HepG2 (cell line): ENCODE measurements at regions not wholly inside any gene's neighbourhood (a gene's known extent, or its start where the extent isn't known, plus 50 kb on each side); places are given as distances from the start of the nearest gene placed in this dataset.

Experiments used
- ATAC-seq: fragments of 200-7000 bp; cut with Tn5 transposase; 3 replicates; pipeline ENCODE4 v1.9.1; 2020; ENCODE audit warnings: mild to moderate bottlenecking, moderate library complexity
- BruUV-seq: library from RNA; stranded (reverse); fragments of 400-500 nt; replicated peaks from 2 replicates; lab custom pipeline; 2021; lab: Mats Ljungman, UMichigan
- CTCF ChIA-PET: fragments of 300-600 bp; formaldehyde crosslinking; extraction: SDS; loops from one replicate; lab custom pipeline; 2021; ENCODE audit warnings: low total read pairs, inconsistent platforms, low intra/inter-chr PET ratio; lab: Yijun Ruan, JAX
- POLR2A ChIA-PET: fragments of 350-600 bp; sonication (Branson Sonifier 250); formaldehyde crosslinking; loops from one replicate; lab custom pipeline; 2020; ENCODE audit warnings: antibody characterized with exemption, inconsistent platforms; lab: Yijun Ruan, JAX
- DNase-seq: peaks from one replicate; pipeline ENCODE4 v3.0.0-alpha.2; 2015; ENCODE audit warnings: low spot score
- FAIRE-seq: peaks from 3 replicates; lab custom pipeline; 2011; peaks lifted over from hg19 to GRCh38; lab: Jason Lieb, UNC
- H2AFZ ChIP-seq: one replicate; pipeline ENCODE4 v1.6.1; 2011; ENCODE audit warnings: low read length, inconsistent platforms
- H3K27ac ChIP-seq: fragments of 300-600 bp; 3 replicates; pipeline ENCODE4 v1.8.0; 2011; ENCODE audit warnings: mixed run types, mild to moderate bottlenecking, mixed read lengths, low read length, inconsistent platforms; ENCODE audit not compliant: insufficient read depth; ENCODE audit errors: extremely low read length
- H3K27me3 ChIP-seq, 2 experiments: fragments of 200-600 bp in 1 of 2; 2 replicates in 1 of 2; 3 replicates in 1 of 2; pipeline versions ENCODE4 v1.6.0 to v1.8.0; 2011; ENCODE audit warnings: low read length in 2 of 2, mild to moderate bottlenecking in 2 of 2, moderate library complexity in 2 of 2, inconsistent platforms in 1 of 2; ENCODE audit not compliant: insufficient read depth in 2 of 2, control insufficient read depth in 1 of 2
- H3K36me3 ChIP-seq, 2 experiments: fragments of 200-600 bp in 1 of 2; replicated peaks in 1 of 2; 2 replicates in 1 of 2; 3 replicates in 1 of 2; pipeline versions ENCODE4 v1.5.1 to v1.8.0; 2011; ENCODE audit warnings: low read length in 2 of 2, inconsistent platforms in 1 of 2; ENCODE audit not compliant: insufficient read depth in 2 of 2, control insufficient read depth in 1 of 2
- H3K4me1 ChIP-seq: 2 replicates; pipeline ENCODE4 v1.5.1; 2012; ENCODE audit warnings: low read length, inconsistent platforms; ENCODE audit not compliant: insufficient read depth
- H3K4me2 ChIP-seq: 2 replicates; pipeline ENCODE4 v1.6.0; 2011; ENCODE audit warnings: low read depth, low read length, inconsistent platforms
- H3K4me3 ChIP-seq, 3 experiments: fragments of 200-600 bp in 1 of 3; sonication (generic), shearing (Covaris generic) in 1 of 3; replicated peaks in 1 of 3; 2 replicates each; pipeline ENCODE4 v1.5.1; 2011 to 2016; ENCODE audit warnings: low read length in 3 of 3, inconsistent platforms in 2 of 3, low read depth in 2 of 3, mild to moderate bottlenecking in 2 of 3, control low read depth in 1 of 3, mixed read lengths in 1 of 3; ENCODE audit not compliant: insufficient read depth in 1 of 3
- H3K79me2 ChIP-seq: one replicate; pipeline ENCODE4 v1.6.1; 2011; ENCODE audit warnings: low read length, inconsistent platforms; ENCODE audit not compliant: insufficient read depth
- H3K9ac ChIP-seq: 2 replicates; pipeline ENCODE4 v1.6.0; 2011; ENCODE audit warnings: mild to moderate bottlenecking, low read depth, low read length, inconsistent platforms; ENCODE audit not compliant: insufficient read depth
- H3K9me3 ChIP-seq: 2 replicates; pipeline ENCODE4 v1.5.1; 2012; ENCODE audit warnings: mild to moderate bottlenecking, low read length
- H4K20me1 ChIP-seq: 2 replicates; pipeline ENCODE4 v1.6.0; 2011; ENCODE audit warnings: inconsistent platforms, mild to moderate bottlenecking, low read length, moderate library complexity; ENCODE audit not compliant: insufficient read depth
- GATAD1 ChIP-seq: IDR thresholded peaks from 2 replicates; pipeline ENCODE4 v1.6.1; 2016; ENCODE audit warnings: missing genetic modification reagents, missing compliant biosample characterization
- JUNB ChIP-seq: sonication (generic); formaldehyde crosslinking; IDR thresholded peaks from 2 replicates; pipeline ENCODE4 v1.8.0; 2022; ENCODE audit warnings: missing genetic modification reagents, mild to moderate bottlenecking, borderline replicate concordance
- MAF1 ChIP-seq: sonication (generic); formaldehyde crosslinking; IDR thresholded peaks from 2 replicates; pipeline ENCODE4 v1.5.0; 2020; ENCODE audit warnings: missing genetic modification reagents, borderline replicate concordance
- NRL ChIP-seq: sonication (generic); formaldehyde crosslinking; IDR thresholded peaks from 2 replicates; pipeline ENCODE4 v1.5.0; 2020; ENCODE audit warnings: missing genetic modification reagents, mild to moderate bottlenecking, moderate library complexity, borderline replicate concordance
- SRY ChIP-seq: sonication (generic); formaldehyde crosslinking; IDR thresholded peaks from 2 replicates; pipeline ENCODE4 v1.8.0; 2022; ENCODE audit warnings: mild to moderate bottlenecking, missing genetic modification reagents
- ZNF234 ChIP-seq: sonication (generic); formaldehyde crosslinking; conservative IDR thresholded peaks from 2 replicates; pipeline ENCODE4 v1.5.1; 2020; ENCODE audit warnings: mild to moderate bottlenecking, missing genetic modification reagents
- WGBS: methylation state at CpG from one replicate; pipeline ENCODE4 v1.1.6; 2017; ENCODE audit warnings: low lambda C conversion rate; 5-methylcytosine and 5-hydroxymethylcytosine counted together
- in situ Hi-C: cut with HindIII; loops from 2 replicates; pipeline ENCODE4 v1.10.0; 2017; ENCODE audit warnings: low pct_unique_long_range_greater_than_20kb; ENCODE audit not compliant: extremely low pct_ligation_motif_present
- intact Hi-C: fragments of 100-400 bp; cut with micrococcal nuclease; formaldehyde crosslinking; loops from one replicate; pipeline ENCODE4 v1.10.0; 2022; ENCODE audit not compliant: unreplicated experiment
- TF ChIP-seq, protein P1 (sequence below): sonication (generic); formaldehyde crosslinking; conservative IDR thresholded peaks from 2 replicates; pipeline ENCODE4 v1.4.0; 2020; ENCODE audit warnings: missing genetic modification reagents

GRCh38 chr2:118265873-118266455, 177.7 kb downstream of the INSIG2 start:
- CTCF ChIA-PET, result no interaction called here
- POLR2A ChIA-PET, result no interaction called here
- BruUV-seq, result no TSS peak
- FAIRE-seq, result no peak
- no peak for DNase-seq
- Histone ChIP-seq H2AFZ (no peak overlapping the region), H3K27ac (no peak overlapping the region), H3K4me3 (no peak overlapping the region), H3K79me2 (no peaks in the 10 kb centered on the region), H3K9ac (no peak overlapping the region), H3K4me2 (no peak overlapping the region), H3K9me3 (no peaks in the 10 kb centered on the region), H4K20me1 (no peaks in the 10 kb centered on the region), H3K27me3 (peaks cover 0 to 3% of the 10 kb centered on the region in 2 experiments; a peak in 3 of 5 replicates), H3K36me3 (no peaks in the 10 kb centered on the region), H3K4me1 (no peaks in the 10 kb centered on the region)
- no peak for ATAC-seq
- TF ChIP-seq, protein P1, sequence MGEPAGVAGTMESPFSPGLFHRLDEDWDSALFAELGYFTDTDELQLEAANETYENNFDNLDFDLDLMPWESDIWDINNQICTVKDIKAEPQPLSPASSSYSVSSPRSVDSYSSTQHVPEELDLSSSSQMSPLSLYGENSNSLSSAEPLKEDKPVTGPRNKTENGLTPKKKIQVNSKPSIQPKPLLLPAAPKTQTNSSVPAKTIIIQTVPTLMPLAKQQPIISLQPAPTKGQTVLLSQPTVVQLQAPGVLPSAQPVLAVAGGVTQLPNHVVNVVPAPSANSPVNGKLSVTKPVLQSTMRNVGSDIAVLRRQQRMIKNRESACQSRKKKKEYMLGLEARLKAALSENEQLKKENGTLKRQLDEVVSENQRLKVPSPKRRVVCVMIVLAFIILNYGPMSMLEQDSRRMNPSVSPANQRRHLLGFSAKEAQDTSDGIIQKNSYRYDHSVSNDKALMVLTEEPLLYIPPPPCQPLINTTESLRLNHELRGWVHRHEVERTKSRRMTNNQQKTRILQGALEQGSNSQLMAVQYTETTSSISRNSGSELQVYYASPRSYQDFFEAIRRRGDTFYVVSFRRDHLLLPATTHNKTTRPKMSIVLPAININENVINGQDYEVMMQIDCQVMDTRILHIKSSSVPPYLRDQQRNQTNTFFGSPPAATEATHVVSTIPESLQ (CRISPR knock-in tag), result no peak
- TF ChIP-seq ZNF234 (CRISPR knock-in tag) (no peak), NRL (CRISPR knock-in tag) (no peak), JUNB (no peak), SRY (CRISPR knock-in tag) (no peak), GATAD1 (no peak), MAF1 (CRISPR knock-in tag) (no peak)
- 3% methylated on average over 3 of the region's 3 CpGs for WGBS
- intact Hi-C loops (loop anchor here (5.0 kb wide), 1 partner anchor 234 kb away; no protein-coding TSS in a partner anchor), in situ Hi-C loops (no loop called here)
